ENCODE measurements at regions not wholly inside any gene's neighbourhood (a gene's known extent, or its start where the extent isn't known, plus 50 kb on each side); places are given as distances from the start of the nearest gene placed in this dataset.

DNA sequence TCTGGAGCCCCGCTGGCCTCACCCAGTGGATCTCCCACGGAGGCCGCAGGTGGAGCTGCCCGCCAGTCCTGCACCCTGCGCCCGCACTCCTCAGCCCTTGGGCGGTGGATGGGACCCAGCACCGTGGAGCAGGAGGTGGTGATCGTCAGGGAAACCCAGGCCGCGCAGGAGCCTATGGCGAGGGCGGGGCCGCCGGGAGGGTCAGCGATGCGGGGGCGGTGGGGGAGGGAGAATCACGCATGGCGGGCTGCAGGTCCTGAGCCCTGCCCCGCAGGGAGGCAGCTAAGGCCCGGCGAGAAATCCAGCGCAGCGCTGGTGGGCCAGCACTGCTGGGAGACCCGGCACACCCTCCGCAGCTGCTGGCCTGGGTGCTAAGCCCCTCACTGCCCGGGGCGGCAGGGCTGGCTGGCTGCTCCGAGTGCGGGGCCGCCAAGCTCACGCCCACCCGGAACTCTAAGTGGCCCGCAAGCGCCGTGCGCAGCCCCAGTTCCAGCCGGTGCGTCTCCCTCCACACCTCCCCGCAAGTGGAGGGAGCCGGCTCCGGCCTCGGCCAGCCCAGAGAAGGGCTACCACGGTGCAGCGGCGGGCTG is 524.8 kb upstream of the TPK1 start:
- TF ChIP-seq, protein P1, sequence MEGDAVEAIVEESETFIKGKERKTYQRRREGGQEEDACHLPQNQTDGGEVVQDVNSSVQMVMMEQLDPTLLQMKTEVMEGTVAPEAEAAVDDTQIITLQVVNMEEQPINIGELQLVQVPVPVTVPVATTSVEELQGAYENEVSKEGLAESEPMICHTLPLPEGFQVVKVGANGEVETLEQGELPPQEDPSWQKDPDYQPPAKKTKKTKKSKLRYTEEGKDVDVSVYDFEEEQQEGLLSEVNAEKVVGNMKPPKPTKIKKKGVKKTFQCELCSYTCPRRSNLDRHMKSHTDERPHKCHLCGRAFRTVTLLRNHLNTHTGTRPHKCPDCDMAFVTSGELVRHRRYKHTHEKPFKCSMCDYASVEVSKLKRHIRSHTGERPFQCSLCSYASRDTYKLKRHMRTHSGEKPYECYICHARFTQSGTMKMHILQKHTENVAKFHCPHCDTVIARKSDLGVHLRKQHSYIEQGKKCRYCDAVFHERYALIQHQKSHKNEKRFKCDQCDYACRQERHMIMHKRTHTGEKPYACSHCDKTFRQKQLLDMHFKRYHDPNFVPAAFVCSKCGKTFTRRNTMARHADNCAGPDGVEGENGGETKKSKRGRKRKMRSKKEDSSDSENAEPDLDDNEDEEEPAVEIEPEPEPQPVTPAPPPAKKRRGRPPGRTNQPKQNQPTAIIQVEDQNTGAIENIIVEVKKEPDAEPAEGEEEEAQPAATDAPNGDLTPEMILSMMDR (conservative IDR thresholded peaks at IDR 0.05; ENCODE audit: low read length) = no peak
- TF ChIP-seq EZH2phosphoT487 (IDR thresholded peaks at IDR 0.05; ENCODE audit: borderline replicate concordance, low read depth, low read length) = no peak

Data from OCI-LY7 (cell line).